Mammary epithelial cell (primary cell): ENCODE measurements at regions not wholly inside any gene's neighbourhood (a gene's known extent, or its start where the extent isn't known, plus 50 kb on each side); places are given as distances from the start of the nearest gene placed in this dataset.

Source experiments
- EZH2 ChIP-seq: IDR thresholded peaks from 2 replicates; pipeline ENCODE4 v1.6.1; 2012; ENCODE audit warnings: low read length, inconsistent platforms, borderline replicate concordance
- TF ChIP-seq, protein P1 (sequence below), 2 donors: IDR thresholded peaks in 1 of 2; conservative IDR thresholded peaks in 1 of 2; 2 replicates each; pipeline ENCODE4 v1.5.1; 2011 to 2012; ENCODE audit warnings: inconsistent platforms in 2 of 2, low read length in 2 of 2, mild to moderate bottlenecking in 2 of 2, control low read depth in 1 of 2, low read depth in 1 of 2; ENCODE audit not compliant: insufficient read depth in 1 of 2; ENCODE audit errors: extremely low read depth in 1 of 2

DNA sequence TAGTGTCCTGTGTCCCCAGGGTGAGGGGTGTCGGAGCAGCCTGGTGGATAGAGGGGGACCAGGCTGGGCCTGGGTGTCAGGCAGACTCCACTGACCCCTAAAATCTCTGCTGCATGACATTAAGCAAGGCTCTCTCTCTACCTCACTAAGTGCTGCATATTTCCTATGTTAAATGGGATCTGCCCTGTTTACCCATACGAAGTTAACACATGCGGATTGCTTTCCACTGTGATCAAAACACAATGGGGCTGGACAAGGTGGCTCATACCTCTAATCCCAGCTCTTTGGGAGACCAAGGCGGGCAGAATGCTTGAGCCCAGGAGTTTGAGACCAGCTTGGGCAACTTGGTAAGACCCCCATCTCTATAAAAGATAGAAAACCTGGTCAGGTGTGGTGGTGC, 426.2 kb downstream of the MIAT start:
- TF ChIP-seq, protein P1, sequence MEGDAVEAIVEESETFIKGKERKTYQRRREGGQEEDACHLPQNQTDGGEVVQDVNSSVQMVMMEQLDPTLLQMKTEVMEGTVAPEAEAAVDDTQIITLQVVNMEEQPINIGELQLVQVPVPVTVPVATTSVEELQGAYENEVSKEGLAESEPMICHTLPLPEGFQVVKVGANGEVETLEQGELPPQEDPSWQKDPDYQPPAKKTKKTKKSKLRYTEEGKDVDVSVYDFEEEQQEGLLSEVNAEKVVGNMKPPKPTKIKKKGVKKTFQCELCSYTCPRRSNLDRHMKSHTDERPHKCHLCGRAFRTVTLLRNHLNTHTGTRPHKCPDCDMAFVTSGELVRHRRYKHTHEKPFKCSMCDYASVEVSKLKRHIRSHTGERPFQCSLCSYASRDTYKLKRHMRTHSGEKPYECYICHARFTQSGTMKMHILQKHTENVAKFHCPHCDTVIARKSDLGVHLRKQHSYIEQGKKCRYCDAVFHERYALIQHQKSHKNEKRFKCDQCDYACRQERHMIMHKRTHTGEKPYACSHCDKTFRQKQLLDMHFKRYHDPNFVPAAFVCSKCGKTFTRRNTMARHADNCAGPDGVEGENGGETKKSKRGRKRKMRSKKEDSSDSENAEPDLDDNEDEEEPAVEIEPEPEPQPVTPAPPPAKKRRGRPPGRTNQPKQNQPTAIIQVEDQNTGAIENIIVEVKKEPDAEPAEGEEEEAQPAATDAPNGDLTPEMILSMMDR (conservative IDR thresholded peaks at IDR 0.05 in 1 of 2, IDR thresholded peaks at IDR 0.05 in 1 of 2; ENCODE audit: extremely low read depth in 1 of 2, insufficient read depth in 1 of 2, low read depth in 1 of 2, low read length in 2 of 2): no peak
- no peak for TF ChIP-seq EZH2
